Activated CD4-positive, alpha-beta T cell treated with anti-CD3 and anti-CD28 coated beads for 4 hours (primary cell): ENCODE measurements at regions not wholly inside any gene's neighbourhood (a gene's known extent, or its start where the extent isn't known, plus 50 kb on each side); places are given as distances from the start of the nearest gene placed in this dataset.
"Not testable (repeated sequence)": the region's sequence is repeated elsewhere in the genome, so short reads cannot be mapped to it uniquely, and the experiment has no call there.

Experiments used
- DNase-seq, 2 donors: peaks; one replicate each; pipeline ENCODE4 v3.0.0-alpha.2; 2020

DNA sequence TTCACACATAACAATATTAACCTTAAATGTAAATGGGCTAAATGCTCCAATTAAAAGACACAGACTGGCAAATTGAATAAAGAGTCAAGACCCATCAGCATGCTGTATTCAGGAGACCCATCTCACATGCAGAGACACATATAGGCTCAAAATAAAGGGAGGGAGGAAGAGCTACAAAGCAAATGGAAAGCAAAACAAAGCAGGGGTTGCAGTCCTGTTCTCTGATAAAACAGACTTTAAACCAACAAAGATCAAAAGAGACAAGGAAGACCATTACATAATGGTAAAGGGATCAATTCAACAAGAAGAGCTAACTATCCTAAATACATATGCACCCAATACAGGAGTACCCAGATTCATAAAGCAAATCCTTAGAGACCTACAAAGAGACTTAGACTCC is 78.8 kb upstream of the RREB1 start:
- DNase-seq, result not testable (repeated sequence)

DNA sequence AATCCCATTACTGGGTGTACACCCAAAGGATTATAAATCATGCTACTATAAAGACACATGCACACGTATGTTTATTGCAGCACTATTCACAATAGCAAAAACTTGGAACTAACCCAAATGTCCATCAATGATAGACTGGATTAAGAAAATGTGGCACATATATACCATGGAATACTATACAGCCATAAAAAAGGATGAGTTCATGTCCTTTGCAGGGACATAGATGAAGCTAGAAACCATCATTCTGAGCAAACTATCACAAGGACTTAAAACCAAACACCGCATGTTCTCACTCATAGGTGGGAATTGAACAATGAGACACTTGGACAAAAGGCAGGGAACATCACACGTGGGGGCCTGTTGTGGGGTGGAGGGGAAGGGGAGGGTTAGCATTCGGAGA is 76.8 kb upstream of the RREB1 start:
- DNase-seq, result not testable (repeated sequence)

DNA sequence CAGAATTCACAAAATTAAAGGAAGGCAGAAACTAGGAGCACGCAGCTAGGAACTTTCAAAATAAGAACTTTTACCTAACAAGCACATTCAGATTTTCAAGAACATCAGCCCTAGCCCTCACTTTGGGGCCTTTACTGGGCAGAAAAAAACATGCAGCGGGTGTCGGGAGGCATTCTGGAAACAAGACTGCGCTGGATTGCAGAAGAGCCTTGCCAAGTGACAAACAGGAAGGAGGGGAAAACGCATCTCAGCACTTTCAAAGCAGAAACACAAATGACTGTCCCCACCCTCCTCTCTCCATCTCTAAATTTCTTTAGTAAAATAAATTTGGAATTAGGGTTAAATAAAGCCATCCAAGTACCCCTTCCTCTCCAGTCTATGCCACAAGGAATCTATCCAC is 74.6 kb upstream of the RREB1 start:
- DNase-seq, result no peak

DNA sequence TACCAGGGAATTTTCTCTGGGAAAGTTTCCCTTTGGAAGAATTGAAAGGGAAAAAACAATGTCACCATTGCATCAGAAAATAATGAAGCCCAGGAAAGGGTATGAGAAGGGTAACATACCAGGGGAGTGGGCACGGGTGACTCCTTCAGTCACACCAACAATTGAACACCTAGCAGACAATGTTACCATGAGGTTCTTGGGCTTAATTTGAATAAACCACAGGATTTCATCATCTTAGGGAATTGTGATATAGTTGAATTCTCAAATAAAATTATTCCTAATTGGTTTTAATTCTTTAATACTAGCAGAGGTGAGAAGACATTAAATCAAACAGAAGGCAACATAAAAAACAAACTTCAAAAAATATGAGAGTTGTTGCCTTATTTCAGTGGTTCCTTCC is 73.7 kb upstream of the RREB1 start:
- DNase-seq, result no peak

DNA sequence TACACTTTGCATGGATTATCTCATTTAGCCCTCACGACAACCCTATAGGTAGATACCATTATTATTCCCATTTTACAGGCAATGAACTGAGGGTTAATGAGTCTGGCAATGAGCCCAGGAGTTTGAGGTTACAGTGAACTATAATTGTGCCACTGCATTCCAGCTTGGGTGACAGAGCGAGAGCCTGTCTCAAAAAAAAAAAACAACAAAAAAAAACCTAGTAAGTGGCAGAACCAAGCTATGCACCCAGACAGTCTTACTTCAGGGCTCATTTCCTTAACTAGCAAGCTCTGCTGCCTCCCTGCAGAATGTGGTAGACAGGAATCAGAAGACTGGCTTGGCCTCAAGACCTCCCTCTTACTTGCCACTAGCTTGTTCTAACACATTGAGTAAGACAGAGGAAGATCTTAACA is 71.9 kb upstream of the RREB1 start:
- no peak for DNase-seq

DNA sequence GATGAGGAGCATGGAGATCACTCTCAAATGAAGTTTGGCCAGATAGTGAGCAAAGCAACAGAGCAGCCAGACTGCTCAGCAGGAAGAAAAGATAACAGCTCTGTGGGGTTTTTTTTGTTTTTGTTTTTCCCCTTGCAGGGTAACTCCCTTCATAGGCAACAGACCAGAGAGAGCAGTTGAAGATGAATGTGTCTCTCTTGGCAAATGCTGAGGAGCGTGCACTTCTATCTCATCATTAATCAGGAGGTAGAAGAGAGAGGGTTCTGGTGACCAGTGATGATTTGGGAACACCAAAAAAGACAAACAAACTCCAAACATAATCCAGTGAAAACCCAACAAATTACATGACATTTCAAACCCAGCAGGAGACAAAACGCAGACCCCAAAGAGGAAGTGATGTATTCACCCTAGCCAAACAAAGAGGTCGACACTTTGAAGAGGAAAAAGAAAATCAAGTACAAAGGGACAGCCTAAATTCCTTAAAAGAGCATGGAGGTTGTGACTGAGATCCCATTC is 66.2 kb upstream of the RREB1 start:
- no peak for DNase-seq

DNA sequence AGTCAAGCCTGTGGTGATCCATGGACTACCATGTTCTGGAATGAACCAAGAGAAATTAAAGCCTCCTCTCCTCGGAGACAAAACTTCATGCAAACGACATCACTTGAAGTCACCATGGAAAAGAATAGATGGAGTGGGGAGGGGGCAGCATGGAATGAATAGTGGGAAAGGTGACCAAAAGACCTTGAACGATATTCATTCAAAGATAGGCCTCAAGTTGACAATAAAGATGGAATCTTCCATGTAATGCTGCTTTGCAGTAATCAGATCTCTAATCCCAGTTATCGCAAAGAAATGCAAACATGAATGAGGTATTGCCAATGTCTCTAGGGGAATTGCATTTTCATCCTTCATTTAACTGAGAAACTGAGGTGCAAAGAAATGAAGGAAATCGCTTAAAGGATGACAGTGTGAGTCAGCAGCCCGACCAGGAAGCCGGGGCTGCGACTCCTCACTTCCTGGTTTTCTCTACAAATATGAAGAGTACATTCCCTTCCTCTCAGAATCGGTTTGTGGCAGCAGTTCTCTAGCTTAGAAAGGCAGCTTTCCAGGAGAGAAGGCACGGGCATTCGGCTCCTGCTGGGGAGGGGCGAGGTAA is 65.6 kb upstream of the RREB1 start:
- no peak for DNase-seq

DNA sequence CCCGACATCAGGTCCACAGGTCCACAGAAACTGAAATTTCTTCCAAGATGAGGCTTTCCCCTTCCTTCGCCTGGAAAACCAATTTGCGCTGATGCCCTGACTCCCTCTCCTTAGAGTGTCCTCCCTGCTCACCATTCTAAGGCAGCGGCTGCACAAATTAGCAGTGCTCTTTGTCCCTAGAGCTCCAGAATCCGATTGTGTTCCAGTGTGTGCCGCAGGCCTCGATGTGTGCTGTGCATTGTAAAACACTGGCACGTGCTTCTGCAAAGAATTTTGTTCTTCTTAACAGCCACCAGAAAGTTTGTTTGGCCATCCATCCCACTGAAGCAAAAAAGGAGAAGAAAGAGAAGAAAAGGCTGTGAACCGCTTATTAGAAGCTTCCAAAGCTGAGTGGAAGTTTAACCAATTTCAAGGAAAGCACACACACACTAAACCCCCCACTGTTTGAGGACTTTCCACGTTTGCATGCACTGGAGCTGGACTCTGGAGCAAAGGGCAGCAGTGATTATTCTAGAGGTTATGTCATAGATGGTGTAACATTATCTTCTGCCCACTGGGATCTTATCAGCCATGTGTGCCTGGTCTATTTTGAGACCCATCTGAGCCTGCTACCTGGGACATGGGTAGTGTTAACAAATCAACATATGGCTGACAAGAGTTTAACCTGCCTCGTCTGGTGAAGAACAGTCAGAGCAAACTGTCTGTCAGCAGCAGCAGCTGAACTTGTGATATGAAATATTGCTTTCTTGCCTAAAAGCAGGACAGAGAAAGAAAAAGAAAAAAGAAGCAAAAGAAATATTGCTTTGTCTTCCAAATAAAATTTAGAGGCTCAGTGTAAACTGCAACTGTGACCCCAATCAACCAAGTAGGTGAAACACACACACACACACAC is 64.9 kb upstream of the RREB1 start:
- no peak for DNase-seq

DNA sequence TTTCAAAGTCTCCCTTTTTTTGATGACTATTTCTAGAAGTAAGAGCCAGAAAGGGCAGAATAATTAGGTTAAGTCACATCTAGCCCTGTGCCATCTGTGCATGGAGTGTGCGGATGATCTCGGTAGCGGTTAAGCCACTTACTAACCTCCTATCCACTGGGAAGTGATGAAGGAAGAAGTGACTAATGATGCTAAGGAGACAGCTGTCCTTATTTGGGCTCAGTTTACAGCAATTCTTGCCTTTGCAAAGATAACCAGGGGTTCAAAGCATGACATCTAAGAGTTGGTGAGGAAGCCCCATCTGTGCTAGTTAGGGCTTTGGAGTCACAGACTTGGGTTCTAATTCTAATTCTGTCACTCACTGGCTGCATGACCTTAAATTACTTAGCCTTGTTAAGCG is 62.4 kb upstream of the RREB1 start:
- no peak for DNase-seq

DNA sequence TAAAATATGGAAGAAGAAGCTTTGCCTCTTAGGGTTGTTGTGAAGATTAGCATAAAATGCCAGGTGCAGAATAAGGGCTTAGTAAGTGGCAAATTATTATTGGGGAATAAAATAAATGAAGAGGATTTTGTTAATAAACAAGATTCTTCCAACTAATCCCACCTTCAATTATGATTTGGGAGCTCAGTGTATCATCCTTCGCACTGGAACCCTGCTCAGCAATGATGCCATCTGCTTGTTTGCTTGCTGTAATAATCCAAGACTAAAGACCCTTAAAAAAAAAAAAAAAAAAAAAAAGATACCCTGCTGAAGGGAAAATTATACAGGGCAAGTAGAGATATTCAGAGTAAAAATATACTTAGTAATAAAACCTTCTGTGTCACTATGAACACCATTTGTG is 62.0 kb upstream of the RREB1 start:
- no peak for DNase-seq

DNA sequence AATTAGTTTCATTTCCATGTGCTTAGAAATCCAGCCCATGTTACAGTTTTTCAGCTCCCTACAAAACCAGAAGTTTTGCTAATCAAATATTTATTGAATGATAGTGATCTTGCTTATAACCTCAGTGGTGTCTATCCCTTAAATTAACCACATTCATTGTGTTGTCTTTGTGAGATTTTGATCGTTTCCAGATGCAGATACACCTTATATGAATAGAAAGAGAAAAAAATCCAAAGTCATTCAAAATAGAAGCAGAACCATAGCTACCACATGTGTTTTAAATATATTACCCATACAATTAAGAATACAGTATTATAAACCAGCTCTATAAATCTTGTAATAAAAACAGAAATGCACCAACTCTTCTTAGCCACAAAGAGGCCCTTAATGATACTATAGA is 60.6 kb upstream of the RREB1 start:
- DNase-seq, result no peak

DNA sequence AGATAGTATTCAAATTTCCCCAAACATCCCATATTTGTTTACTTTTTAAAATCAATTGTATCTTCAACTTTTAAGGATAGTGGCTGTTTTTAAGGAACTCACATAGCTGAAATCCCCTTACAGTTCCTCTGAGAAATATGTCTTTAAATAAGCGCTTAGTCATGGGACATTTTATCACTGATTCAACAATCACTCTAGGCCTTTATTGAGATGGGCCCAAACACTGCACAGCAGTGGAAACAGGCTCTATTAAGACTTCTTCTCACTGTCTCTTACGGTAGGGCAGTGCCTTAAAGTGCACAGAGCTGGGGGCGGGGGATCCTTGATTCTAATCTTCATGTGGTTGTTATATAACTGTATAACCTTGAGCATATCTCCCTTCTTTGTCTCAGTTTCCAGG is 59.8 kb upstream of the RREB1 start:
- DNase-seq, result no peak

DNA sequence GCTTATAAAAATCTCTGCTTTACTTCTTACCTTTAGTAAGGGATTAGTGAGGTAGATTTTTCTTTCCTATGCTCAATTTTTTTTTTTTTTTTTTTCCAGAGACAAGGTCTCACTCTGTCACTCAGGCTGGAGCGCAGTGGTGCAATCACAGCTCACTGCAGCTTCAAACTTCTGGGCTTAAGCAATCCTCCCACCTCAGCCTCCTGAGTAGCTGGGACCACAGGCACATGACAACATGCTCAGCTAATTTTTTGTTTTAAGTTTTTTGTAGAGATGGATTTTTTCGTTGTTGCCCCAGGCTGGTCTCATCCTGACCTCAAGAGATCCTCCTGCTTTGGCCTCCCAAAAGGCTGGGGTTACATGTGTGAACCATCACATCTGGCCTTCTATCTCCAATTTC is 58.9 kb upstream of the RREB1 start:
- no peak for DNase-seq

DNA sequence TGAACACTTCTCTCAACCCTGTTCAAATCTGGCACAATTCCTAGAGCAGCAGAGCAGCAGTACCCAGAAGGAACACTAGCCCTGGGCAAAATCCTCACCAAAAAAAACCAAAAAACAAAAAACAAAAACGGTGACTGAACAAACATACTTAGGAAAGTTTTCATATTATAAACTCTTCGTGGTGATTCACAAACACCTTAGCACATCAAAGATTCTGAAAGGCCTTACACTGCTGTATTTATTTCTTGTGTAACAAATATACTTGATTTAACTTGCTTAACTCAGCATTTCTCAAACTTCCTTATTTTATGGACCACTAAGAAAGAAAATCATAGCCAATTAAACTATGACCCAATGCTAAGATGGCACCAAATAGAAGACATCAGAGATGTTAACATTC is 57.8 kb upstream of the RREB1 start:
- no peak for DNase-seq

DNA sequence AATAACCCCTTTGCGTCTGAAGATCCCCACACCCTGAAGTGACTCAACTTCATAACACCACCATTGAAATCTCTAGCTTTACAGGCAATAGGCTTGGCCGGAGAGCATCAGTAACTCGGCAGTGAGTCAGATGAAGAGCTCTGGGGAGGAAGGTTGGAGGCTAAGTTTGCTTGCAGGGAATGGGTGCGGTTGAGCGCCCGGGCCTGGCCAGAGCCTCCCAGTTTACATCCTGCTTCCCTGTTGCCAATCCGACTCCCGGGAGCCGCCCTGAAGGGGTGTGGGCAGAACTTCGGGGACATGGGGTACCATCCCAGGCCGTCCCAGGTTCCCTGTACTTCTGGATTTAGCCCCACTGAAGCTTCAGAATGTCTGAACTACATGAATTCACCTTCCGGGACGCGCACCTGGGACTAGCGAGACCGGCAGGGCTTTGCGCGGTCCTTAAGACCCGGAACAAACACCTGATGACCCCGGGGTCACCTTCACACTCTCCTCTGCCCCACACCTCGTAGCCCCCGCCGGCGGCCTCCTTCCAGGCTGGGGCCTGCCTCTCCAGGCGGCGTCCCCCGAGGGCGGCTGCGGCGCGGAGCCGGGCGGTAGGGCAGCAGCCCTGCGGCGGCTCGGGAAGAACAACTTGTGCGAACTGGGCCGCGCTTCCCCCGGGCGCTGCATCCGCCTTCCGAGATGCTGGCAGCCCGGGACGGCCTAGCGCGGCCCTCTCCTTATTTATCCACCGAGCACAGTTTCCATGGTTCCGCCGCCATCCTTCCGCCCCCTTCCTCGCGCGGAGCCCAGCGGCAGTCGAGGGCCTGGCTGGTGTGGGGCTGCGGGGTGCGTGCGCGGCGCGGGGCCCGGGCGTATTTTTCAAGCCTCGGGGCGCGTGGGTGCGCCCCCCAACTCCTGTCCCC is 56.6 kb upstream of the RREB1 start:
- DNase-seq, result peak; percentile 13 to 26

DNA sequence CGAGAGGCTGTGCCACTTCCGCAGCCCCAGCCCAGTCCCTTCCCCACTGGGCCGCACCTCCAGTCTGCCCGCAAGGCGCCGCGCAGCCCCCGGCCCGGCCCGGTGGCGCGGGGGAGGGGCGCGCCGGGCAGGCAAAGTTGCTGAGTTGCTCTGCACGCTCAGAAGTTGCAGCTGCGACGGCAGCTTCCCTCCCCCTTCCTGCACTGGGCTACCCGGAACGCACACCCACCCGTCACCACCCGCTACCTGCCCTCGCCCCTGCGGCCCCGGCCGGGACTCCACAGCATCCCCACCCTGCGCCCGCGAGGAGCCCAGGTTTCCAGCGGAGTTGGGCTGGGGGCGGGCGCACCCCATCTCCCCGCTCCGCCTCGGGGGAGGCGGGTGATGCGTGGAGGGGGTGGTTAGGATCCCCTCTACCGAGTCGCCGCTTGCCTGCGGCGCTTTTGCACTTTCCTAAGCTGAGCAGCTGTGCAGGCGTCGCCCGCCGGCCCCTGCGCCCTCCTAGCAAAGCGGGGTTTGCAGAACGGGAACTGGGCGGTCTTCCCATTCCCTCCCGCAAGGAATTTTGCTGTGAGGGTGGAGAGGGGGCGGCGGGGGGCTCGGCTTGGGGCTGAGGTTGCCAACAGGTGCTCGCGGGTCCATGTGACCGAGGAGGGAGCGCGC is 55.9 kb upstream of the RREB1 start:
- DNase-seq, result peak; percentile 34 to 61

DNA sequence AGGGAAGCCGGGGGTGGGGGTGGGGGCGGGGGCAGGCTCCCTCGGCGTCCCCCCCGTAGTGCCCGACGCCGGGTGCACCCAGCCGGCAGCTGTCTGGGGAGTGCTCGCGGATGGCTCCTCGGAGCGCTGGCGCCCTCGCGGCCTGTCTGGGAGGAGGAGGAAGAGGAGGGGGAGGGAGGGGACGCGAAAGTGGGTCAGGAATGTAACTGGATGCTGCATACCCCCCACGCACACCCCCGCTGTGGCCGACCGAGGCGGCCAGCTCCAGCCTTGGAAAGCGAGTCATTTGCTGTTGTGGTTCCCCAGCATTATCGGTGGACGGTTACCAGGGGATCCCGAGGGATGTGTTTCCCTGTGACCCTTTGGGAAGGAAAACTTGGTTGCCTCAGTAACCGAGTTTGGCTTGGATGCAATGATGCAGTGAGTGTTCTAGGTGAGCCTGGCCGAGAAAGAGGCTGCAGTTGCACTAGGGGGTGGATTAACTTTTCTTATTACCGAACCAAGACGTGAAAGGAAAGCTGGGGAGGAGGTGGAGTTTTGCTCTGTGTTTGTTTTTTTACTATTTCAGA is 55.2 kb upstream of the RREB1 start:
- DNase-seq, result peak in 1 of 2 donors; percentile 14

DNA sequence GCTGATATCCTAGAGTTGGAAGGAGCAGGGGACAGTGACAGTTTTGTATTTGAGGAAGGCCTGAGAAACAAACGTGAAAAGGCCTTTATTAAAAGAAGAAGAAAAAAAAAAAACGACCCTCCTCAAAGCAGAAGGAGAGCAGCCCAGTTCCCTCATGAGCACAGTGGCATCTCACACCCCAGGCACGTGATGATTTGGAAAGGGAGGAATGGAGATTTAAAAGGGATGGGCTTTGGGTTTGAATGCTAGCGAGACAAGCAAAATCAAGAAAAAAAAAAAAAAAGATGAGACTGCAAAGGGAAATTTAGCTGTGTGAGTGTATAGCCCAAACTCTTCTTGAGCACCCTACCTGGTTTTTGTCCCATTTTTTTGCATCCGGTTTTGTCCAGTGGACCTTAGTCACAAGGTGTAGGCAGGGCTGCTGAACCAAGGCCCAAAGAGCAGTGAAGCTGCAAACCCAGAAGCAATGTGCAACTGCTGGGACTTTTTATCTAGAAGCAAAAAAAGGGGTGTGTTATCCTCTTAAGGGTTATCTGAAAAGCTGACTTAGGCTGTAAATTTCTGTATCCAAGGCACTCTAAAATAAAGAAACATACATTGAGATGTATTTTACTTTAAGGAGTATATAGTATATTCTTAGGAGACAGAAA is 54.5 kb upstream of the RREB1 start:
- no peak for DNase-seq
